ENCODE measurements at regions not wholly inside any gene's neighbourhood (a gene's known extent, or its start where the extent isn't known, plus 50 kb on each side); places are given as distances from the start of the nearest gene placed in this dataset.
"Not testable (repeated sequence)": the region's sequence is repeated elsewhere in the genome, so short reads cannot be mapped to it uniquely, and the experiment has no call there.

DNA sequence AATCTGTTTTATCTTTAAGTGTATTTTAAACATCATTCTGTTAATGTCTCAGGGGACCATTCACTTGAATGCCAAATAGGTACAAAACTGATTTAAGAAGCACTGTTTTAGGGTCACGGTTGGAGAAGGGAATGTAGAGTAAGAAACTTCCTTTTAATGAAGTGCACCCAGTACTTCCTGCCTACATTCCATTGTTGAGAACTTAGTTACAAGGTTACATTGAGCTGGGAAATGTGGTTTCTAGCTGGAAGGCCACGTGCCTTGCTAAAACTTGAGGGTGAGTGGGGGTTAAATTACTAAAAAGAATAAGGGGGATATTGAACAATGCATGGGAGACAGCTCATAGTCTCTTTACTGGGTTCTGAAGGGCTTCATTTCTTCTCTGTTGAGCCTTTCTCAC is 78.3 kb upstream of the TBC1D5 start:
- no peaks in the 10 kb centered on the region for H3K27me3 ChIP-seq (ENCODE audit: insufficient read depth, poor library complexity, severe bottlenecking)
- no peak overlapping the region for H3K27ac ChIP-seq (replicated peaks)
- TF ChIP-seq, protein P1, sequence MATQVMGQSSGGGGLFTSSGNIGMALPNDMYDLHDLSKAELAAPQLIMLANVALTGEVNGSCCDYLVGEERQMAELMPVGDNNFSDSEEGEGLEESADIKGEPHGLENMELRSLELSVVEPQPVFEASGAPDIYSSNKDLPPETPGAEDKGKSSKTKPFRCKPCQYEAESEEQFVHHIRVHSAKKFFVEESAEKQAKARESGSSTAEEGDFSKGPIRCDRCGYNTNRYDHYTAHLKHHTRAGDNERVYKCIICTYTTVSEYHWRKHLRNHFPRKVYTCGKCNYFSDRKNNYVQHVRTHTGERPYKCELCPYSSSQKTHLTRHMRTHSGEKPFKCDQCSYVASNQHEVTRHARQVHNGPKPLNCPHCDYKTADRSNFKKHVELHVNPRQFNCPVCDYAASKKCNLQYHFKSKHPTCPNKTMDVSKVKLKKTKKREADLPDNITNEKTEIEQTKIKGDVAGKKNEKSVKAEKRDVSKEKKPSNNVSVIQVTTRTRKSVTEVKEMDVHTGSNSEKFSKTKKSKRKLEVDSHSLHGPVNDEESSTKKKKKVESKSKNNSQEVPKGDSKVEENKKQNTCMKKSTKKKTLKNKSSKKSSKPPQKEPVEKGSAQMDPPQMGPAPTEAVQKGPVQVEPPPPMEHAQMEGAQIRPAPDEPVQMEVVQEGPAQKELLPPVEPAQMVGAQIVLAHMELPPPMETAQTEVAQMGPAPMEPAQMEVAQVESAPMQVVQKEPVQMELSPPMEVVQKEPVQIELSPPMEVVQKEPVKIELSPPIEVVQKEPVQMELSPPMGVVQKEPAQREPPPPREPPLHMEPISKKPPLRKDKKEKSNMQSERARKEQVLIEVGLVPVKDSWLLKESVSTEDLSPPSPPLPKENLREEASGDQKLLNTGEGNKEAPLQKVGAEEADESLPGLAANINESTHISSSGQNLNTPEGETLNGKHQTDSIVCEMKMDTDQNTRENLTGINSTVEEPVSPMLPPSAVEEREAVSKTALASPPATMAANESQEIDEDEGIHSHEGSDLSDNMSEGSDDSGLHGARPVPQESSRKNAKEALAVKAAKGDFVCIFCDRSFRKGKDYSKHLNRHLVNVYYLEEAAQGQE (IDR thresholded peaks at IDR 0.05; ENCODE audit: insufficient replicate concordance, low read depth): no peak
- TF ChIP-seq POLR2AphosphoS5 (IDR thresholded peaks at IDR 0.05; ENCODE audit: low read depth) (no peak), SPI1 (IDR thresholded peaks at IDR 0.05; ENCODE audit: borderline replicate concordance, low read depth) (no peak), GABPA (IDR thresholded peaks at IDR 0.05; ENCODE audit: low read depth) (no peak)
- TF ChIP-seq, protein P2, sequence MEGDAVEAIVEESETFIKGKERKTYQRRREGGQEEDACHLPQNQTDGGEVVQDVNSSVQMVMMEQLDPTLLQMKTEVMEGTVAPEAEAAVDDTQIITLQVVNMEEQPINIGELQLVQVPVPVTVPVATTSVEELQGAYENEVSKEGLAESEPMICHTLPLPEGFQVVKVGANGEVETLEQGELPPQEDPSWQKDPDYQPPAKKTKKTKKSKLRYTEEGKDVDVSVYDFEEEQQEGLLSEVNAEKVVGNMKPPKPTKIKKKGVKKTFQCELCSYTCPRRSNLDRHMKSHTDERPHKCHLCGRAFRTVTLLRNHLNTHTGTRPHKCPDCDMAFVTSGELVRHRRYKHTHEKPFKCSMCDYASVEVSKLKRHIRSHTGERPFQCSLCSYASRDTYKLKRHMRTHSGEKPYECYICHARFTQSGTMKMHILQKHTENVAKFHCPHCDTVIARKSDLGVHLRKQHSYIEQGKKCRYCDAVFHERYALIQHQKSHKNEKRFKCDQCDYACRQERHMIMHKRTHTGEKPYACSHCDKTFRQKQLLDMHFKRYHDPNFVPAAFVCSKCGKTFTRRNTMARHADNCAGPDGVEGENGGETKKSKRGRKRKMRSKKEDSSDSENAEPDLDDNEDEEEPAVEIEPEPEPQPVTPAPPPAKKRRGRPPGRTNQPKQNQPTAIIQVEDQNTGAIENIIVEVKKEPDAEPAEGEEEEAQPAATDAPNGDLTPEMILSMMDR (IDR thresholded peaks at IDR 0.05; ENCODE audit: insufficient read depth, low read length): no peak
- DNase-seq (ENCODE audit: low read depth in 1 of 2, low spot score in 1 of 2): no peak
- no peak overlapping the region for H3K4me3 ChIP-seq (replicated peaks; ENCODE audit: insufficient read depth, low read length)

DNA sequence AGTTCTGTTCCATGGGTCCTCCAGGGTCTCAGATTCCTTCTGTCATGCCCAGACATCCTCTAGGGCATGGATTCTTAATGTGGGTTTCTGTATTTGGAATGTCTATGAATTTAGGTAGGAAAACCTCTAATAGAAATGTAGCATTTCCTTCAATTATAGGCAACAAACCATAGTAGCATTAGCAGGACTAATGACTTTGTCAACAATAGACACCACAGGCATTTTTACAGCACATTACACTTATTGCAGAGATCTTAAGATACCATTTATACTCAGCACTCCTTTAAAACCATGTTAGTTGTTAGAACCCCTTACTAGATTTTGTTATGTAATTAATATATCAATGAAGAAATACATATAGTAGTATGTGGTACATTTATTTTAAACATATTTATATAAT is 77.8 kb upstream of the TBC1D5 start:
- H3K4me3 ChIP-seq (replicated peaks; ENCODE audit: insufficient read depth, low read length): no peak overlapping the region
- H3K27ac ChIP-seq (replicated peaks): no peak overlapping the region
- H3K27me3 ChIP-seq (ENCODE audit: insufficient read depth, poor library complexity, severe bottlenecking): no peaks in the 10 kb centered on the region
- TF ChIP-seq GABPA (IDR thresholded peaks at IDR 0.05; ENCODE audit: low read depth): no peak
- TF ChIP-seq, protein P2 (IDR thresholded peaks at IDR 0.05; ENCODE audit: insufficient read depth, low read length): no peak
- TF ChIP-seq, protein P1 (IDR thresholded peaks at IDR 0.05; ENCODE audit: insufficient replicate concordance, low read depth): no peak
- TF ChIP-seq SPI1 (IDR thresholded peaks at IDR 0.05; ENCODE audit: borderline replicate concordance, low read depth): no peak
- TF ChIP-seq POLR2AphosphoS5 (IDR thresholded peaks at IDR 0.05; ENCODE audit: low read depth): no peak
- DNase-seq (ENCODE audit: low read depth in 1 of 2, low spot score in 1 of 2): no peak

DNA sequence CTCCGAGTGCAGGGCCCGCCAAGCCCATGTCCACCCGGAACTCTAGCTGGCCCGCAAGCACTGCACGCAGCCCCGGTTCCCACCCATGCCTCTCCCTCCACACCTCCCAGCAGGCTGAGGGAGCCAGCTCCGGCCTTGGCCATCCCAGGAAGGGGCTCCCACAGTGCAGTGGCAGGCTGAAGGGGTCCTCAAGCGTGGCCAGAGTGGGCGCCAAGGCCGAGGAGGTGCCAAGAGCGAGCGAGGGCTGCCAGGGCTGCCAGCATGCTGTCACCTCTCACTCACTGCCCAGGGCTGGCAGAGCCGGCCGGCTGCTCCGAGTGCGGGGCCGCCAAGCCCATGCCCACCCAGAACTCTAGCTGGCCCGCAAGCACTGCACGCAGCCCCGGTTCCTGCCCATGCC is 75.5 kb upstream of the TBC1D5 start:
- H3K4me3 ChIP-seq (replicated peaks; ENCODE audit: insufficient read depth, low read length); DNase-seq (ENCODE audit: low read depth in 1 of 2, low spot score in 1 of 2); H3K27me3 ChIP-seq (ENCODE audit: insufficient read depth, poor library complexity, severe bottlenecking); H3K27ac ChIP-seq (replicated peaks): not testable (repeated sequence)

DNA sequence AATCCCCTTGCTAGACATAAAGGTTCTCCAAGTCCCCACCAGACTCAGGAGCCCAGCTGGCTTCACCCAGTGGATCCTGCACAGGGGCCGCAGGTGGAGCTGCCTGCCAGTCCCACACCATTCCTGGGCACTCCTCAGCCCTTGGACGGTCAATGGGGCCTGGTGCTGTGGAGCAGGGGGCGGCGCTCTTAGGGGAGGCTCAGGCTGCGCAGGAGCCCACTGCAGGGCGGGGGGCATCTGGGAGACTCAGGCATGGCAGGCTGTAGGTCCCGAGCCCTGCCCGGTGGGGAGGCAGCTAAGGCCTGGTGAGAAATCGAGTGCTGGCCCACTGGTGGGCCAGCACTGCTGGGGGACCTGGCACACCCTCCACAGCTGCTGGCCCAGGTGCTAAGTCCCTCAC is 75.1 kb upstream of the TBC1D5 start:
- Histone ChIP-seq H3K27ac (replicated peaks) (no peak overlapping the region), H3K4me3 (replicated peaks; ENCODE audit: insufficient read depth, low read length) (no peak overlapping the region), H3K27me3 (ENCODE audit: insufficient read depth, poor library complexity, severe bottlenecking) (no peaks in the 10 kb centered on the region)
- TF ChIP-seq SPI1 (IDR thresholded peaks at IDR 0.05; ENCODE audit: borderline replicate concordance, low read depth): no peak
- DNase-seq (ENCODE audit: low read depth in 1 of 2, low spot score in 1 of 2): no peak

DNA sequence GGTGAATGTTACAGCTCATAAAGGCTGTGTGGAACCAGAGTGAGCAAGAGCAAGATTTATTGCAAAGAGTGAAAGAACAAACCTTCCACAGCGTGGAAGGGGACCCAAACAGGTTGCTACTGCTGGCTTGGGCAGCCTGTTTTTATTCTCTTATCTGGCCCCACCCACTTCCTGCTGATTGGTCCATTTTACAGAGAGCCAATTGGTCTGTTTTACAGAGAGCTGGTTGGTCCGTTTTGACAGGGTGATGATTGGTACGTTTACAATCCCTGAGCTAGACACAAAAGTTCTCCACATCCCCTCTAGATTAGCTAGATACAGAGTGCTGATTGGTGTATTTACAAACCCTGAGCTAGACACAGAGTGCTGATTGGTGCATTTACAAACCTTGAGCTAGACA is 74.4 kb upstream of the TBC1D5 start:
- not testable (repeated sequence) for H3K27ac ChIP-seq (replicated peaks); H3K27me3 ChIP-seq (ENCODE audit: insufficient read depth, poor library complexity, severe bottlenecking); DNase-seq (ENCODE audit: low read depth in 1 of 2, low spot score in 1 of 2); H3K4me3 ChIP-seq (replicated peaks; ENCODE audit: insufficient read depth, low read length)

All from HL-60 (cell line).